Left cardiac atrium (tissue), 4 donors: ENCODE measurements at regions not wholly inside any gene's neighbourhood (a gene's known extent, or its start where the extent isn't known, plus 50 kb on each side); places are given as distances from the start of the nearest gene placed in this dataset.

Experiments
- ATAC-seq, 2 donors: fragments of 200-7000 bp; cut with Tn5 transposase; one replicate each; pipeline ENCODE4 v1.9.1; 2020; ENCODE audit warnings: mild to moderate bottlenecking in 2 of 2, moderate library complexity in 2 of 2
- DNase-seq: peaks from one replicate; pipeline ENCODE4 v3.0.0-alpha.2; 2020
- intact Hi-C, 2 donors: fragments of 100-400 bp; cut with DNase I; formaldehyde crosslinking; loops; one replicate each; pipeline versions ENCODE4 v1.14.1 to v1.15.1; 2022 to 2023
- donor health status: DM: no; HTN: yes; CAD: no.
- donor health status: DM: no; HTN: yes; CAD: no; lungs with severe emphysema.
- donor health status: DM: yes; HTN: yes; CAD: no.
- donor health status: Dilated cardiomyopathy.

GRCh38 chr6:18335948-18336347, 51.2 kb upstream of the RNF144B start:
- ATAC-seq, result no peak
- intact Hi-C loops, result no loop called here

GRCh38 chr6:18334251-18334650, 52.9 kb upstream of the RNF144B start:
- no peak for ATAC-seq
- intact Hi-C loops, result no loop called here
- no peak for DNase-seq

More at GRCh38 chr6:18335948-18336347, 51.2 kb upstream of the RNF144B start:
- no peak for DNase-seq

GRCh38 chr6:18330548-18331081, 56.5 kb upstream of the RNF144B start:
- intact Hi-C loops, result no loop called here
- peak; percentile 53 to 71 for ATAC-seq

GRCh38 chr6:18329776-18330175, 57.4 kb upstream of the RNF144B start:
- intact Hi-C loops, result no loop called here

More at GRCh38 chr6:18330548-18331081, 56.5 kb upstream of the RNF144B start:
- DNase-seq, result no peak

GRCh38 chr6:18328540-18328939, 58.6 kb upstream of the RNF144B start:
- ATAC-seq, result no peak
- DNase-seq, result no peak
- intact Hi-C loops, result no loop called here

More at GRCh38 chr6:18329776-18330175, 57.4 kb upstream of the RNF144B start:
- DNase-seq (no peak), ATAC-seq (peak in 1 of 2 donors; percentile 26)

- DNase-seq (no peak), ATAC-seq (no peak)
- intact Hi-C loops, result no loop called here
Measured at GRCh38 chr6:18328070-18328469, 59.1 kb upstream of the RNF144B start.

GRCh38 chr6:18327626-18328025, 59.5 kb upstream of the RNF144B start:
- no peak for ATAC-seq
- intact Hi-C loops, result no loop called here
- DNase-seq, result no peak

DNA sequence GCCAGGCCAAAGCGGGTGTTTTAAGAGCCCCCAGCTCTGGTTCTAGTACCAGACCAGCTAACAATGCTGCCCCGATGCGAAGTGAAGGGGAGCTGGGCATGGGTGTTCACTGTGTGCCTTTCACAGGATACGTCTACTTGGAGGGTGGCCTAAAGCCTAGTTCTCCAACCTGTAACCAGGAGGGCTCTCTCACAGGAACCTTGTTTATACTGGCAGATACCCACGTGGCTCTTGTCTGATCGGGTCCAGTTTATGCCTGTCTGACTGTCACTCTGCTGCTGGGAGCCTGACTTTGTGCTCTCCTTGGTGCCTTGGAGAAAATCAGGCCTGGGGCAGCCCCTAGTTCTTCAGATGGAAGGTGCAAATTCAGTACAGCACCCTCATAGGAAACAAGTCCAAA, 60.2 kb upstream of the RNF144B start:
- DNase-seq, result no peak
- ATAC-seq, result no peak
- intact Hi-C loops, result no loop called here

- ATAC-seq (no peak), DNase-seq (no peak)
- intact Hi-C loops, result no loop called here
Measured at GRCh38 chr6:18326001-18326400, 61.1 kb upstream of the RNF144B start.

GRCh38 chr6:18324706-18325042, 60.3 kb upstream of the DEK start:
- ATAC-seq (no peak), DNase-seq (no peak)
- intact Hi-C loops, result loop anchor here (1.0 to 5.0 kb wide), 2 partner anchors 180 to 183 kb away; no protein-coding TSS in a partner anchor

- ATAC-seq (peak; percentile 70 to 72), DNase-seq (no peak)
- intact Hi-C loops, result loop anchor here (1.0 to 5.0 kb wide), 2 partner anchors 180 to 183 kb away; no protein-coding TSS in a partner anchor
Measured at GRCh38 chr6:18323935-18324705, 59.8 kb upstream of the DEK start.

GRCh38 chr6:18317850-18318249, 53.5 kb upstream of the DEK start:
- no peak for ATAC-seq

GRCh38 chr6:18314317-18314997, 50.1 kb upstream of the DEK start:
- DNase-seq (no peak), ATAC-seq (no peak)
- intact Hi-C loops, result no loop called here

More at GRCh38 chr6:18317850-18318249, 53.5 kb upstream of the DEK start:
- DNase-seq, result no peak
- intact Hi-C loops, result no loop called here
